GM18868 (cell line): ENCODE measurements at regions not wholly inside any gene's neighbourhood (a gene's known extent, or its start where the extent isn't known, plus 50 kb on each side); places are given as distances from the start of the nearest gene placed in this dataset.
A peak's percentile ranks its signal among the peaks of the same experiment; 100 is the strongest.

Source experiments
- ATAC-seq: cut with Tn5 transposase; IDR thresholded peaks from one replicate; pipeline ENCODE4 v1.9.1; 2021; ENCODE audit warnings: mild to moderate bottlenecking, moderate library complexity; ENCODE audit not compliant: unreplicated experiment

DNA sequence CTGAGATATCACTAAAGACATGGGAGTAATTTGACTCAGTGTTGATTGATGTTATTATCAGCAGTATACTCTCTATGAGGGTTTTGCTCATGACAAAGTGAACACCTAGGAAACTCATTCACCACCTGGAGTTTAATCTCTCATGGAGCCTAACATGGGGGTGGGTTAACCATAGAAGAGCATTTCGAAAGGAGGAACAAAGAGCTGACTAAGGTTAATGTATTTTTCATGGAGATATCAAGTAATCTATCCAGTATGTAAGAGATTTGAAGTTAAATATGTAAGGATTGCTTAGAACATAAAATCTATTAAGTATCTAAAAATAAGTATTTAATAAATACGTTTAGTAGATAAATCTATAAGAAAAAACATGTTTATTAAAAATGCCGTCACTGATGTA lies 917.8 kb downstream of the EPHA4 start:
- ATAC-seq, result no peak

GRCh38 chr2:220660277-220661145 lies 911.6 kb downstream of the EPHA4 start:
- ATAC-seq, result no peak

DNA sequence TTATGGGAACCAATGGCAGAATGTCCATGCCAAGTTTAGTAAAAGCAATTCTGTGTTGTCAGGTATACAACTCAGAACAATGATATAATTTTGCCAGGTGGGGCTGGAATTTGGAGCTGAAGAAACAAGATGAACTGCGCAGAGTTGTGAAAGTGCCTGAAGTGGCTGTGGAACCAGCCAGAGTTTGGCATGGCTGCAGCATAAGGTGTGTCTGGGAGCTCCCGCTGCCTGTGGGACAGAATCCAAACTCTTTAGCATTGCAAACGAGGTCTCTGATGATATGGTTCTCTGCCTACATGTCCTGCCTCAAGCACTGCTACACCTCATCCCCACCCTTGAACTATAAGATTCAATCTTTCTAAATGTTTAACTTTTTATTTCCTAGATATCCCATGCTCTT lies 909.7 kb downstream of the EPHA4 start:
- ATAC-seq, result no peak

DNA sequence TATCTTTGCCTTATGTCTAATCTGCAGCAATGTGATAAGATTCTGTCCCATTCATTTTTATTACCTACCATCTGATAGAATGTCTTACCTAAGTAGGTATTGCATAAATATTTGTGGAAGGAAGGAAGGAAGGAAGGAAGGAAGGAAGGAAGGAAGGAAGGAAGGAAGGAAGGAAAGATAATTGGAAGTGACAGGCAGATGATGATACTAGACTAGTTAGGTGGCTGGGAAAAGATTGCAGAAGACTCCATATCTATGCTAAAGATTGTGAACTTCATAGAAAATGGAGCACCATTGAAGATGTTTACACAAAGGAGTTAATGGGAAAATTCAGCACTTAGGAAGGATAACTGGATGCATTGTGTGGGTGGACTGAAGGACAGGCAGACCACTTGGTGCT lies 909.0 kb downstream of the EPHA4 start:
- no peak for ATAC-seq

DNA sequence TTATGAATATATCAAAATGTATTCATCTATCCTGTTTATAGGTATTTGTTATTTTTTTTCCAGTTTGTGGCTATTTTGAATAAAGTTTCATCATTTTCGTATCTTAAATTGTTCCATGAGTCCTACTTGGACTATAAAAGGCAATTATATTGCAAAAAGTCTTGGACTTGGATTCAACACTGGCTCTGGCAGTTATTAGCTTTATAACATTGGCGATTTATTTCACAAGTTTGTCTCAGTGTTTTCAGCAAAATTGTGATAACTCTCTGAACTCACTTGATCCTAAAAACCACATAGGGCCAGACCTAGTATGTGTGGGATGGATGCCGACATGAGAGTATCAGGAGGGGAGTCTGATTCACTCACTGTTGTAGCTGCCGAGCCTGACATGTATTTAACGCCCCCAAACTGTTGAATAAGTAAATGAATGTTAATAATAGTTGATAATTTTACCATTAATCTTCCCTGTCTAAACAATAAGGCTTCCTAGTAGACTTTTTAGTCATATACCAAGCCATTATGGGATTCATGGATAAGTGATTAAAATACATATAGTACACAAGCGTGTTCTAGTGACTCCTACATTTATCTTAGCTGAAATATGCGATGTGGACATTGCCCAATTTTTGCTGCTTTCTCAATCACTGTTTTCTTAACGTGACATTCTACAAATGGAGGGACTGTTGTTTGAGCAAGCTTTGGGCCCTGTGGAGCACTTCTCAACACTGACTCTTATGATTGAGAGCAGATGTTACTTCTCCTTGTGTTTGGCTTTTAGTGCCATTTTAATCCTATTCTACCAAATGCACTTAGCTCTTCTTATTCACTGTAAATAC lies 907.6 kb downstream of the EPHA4 start:
- ATAC-seq, result no peak

- ATAC-seq, result no peak
These were observed 907.0 kb downstream of the EPHA4 start for GRCh38 chr2:220665108-220665471.

DNA sequence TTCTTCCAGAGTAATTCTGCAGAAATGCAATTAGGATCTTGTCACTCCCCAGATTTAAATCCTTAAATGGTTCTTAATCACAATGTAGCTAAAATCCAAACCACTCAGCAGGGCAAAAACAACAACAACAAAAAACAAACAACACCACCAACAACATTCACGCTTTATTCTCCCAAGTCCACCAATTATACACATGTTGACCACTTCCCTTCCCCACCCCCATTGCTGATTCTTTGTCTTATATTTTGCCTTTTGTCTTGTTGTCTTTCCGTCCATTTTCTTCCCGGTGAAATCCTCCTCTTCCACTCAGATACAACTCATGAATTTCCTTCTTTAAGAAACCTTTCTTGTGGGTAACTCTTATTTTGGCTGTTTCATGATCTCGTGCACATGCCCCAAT lies 902.8 kb downstream of the EPHA4 start:
- no peak for ATAC-seq

- ATAC-seq, result no peak
These were observed 901.6 kb downstream of the EPHA4 start for GRCh38 chr2:220670511-220670910.

- no peak for ATAC-seq
These were observed 898.8 kb downstream of the EPHA4 start for GRCh38 chr2:220673151-220673874.

GRCh38 chr2:220674033-220674432 lies 898.1 kb downstream of the EPHA4 start:
- peak; percentile 90 for ATAC-seq

DNA sequence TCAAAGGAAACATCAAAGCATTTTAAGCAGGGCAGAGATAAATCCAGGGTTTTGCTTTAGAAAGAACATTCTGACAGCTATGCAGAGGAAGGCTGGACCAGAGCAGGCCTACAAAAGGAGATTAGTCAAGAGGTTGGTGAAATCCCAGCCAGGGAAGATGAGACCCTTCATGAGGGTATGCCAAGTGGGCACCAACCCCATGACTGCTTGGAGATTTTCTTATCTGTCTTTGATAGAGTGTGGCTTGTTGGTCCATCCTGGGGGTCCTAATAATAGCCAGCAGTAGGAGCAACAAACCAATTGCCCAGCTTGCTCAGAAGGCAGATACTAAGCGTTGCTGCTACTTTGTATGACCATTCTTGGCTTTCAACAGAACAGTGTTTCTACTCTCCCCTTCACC lies 895.4 kb downstream of the EPHA4 start:
- ATAC-seq, result no peak

DNA sequence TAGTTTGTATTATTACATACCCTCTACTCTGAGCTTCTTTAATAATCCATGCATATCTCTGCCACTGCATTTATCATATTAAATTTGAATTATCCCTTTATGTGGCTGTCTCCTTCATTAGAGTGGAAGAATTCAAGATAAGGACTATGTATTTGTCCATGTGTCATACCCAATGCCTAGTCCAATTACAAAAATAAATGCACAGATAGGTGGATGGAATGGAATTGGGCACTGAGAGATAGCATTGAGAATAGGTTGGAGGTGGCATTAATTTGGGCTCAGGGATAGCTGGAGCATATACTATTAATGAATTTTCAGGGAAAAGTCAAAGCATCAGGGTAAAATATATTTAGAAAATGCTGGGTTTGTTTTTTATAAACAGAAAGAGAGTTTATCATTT lies 893.2 kb downstream of the EPHA4 start:
- ATAC-seq, result no peak

- no peak for ATAC-seq
These were observed 889.5 kb downstream of the EPHA4 start for GRCh38 chr2:220682616-220683015.

DNA sequence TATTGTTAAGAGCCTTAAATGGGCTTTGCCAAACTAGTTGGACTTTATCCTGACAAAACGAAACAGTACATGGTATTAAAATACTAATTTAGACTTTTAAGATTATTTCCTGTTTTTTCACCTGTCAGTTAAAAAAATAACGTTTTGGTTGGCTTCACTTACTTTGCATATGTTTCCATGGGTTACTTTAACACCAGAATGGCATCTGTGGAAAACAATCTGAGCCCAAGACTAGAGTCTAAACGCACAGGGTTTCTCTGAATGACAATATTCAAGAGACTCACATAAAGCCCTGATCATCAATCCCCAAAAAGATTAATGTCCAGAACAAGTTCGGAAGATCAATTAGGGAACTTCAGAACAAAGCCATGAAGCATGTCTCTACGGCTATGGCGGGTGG lies 888.0 kb downstream of the EPHA4 start:
- ATAC-seq, result no peak

GRCh38 chr2:220687231-220687843 lies 884.8 kb downstream of the EPHA4 start:
- ATAC-seq, result peak; percentile 89

DNA sequence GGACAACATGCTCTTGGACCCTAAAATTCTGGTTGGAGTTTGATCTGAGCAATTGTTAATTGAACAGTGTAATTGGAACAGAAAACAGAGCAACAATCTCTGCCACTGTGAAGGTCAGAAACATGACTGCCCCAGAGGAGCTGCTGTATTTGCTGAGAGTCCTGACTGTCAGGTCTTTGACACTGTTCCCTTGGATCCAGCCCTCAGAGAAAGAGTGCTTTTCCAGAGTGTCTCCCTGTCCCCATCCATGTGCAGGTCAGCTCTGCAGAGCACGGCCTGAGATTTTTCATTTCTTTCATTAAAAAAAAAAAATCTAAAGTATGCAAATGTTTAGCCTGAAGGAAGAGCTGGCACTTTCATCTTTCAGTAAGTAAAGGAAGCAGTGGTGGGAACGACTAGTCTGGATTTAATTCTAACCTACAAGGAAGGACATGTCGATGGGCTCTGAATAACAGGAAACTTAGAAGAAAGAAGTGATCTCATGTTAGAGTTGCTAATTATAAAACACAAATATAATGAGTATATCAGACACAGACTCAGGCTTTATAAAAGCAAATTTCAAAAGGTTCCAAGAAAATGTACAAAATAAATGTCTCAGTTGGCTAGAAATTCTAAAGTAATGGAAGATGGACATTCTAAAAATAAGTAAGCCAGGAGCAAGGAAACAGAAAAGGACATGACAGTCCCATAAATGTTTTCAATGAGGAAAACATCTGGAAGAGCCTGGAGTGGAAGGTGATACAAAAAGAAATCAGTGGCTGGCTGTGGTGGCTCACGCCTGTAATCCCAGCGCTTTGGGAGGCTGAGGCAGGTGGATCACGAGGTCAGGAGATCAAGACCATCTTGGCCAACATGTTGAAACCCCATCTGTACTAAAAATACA lies 876.5 kb downstream of the EPHA4 start:
- ATAC-seq, result no peak

DNA sequence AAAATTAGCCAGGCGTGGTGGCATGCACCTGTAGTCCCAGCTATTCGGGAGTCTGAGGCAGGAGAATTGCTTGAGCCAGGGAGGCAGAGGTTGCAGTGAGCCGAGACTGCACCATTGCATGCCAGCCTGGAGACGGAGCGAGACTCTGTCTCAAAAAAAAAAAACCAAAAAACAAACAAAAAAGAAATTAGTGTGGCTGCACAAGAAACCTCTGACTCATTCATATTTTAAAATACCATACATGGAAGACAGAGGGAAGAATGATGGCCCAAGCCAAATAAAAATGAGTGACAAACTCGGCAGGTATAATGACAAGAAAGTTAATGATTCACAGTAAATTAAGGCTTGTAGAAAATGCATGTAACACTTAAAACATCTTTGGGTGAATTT lies 875.8 kb downstream of the EPHA4 start:
- ATAC-seq, result no peak

DNA sequence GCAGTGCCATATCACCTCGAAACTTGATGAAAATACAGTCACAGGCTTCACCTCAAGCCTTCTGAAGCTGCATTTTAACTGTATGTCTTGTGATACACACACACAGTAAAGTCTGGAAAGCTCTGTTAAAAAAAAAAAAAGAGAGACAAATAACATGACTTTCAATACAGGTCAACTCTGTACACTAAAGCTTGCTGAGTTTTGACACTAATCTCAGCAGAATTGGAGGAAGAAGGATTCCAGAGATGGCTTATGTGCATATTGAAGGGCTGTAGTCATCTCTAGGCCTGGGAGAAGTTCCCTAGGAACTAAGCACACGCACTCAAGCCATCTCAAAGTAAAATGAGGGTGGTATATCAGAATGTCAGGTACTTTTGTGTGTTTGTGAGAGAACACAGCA lies 875.1 kb downstream of the EPHA4 start:
- ATAC-seq, result no peak

GRCh38 chr2:220701115-220701514 lies 871.0 kb downstream of the EPHA4 start:
- no peak for ATAC-seq

DNA sequence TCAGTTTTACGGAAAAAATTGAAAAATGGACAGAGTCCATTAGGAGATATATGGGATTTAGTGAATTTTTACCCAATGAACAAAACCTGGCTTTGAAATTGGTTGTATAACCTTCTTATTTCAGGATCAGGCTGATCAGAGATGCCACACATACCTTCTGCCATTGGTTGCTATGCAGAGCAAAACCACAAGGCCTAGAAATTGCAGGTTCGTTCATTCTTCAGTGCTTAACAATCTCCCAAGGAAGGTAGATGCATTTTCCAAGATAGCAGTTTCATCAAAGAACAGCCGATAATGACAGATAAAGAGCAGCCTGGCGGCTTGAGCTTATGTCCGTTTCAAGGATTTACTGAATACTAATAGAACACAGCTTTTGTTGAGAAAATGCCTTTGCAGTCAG lies 868.8 kb downstream of the EPHA4 start:
- ATAC-seq, result no peak
